Colon (tissue), 2 donors: ENCODE measurements at regions not wholly inside any gene's neighbourhood (a gene's known extent, or its start where the extent isn't known, plus 50 kb on each side); places are given as distances from the start of the nearest gene placed in this dataset.

Experiments
- FAIRE-seq: peaks from 2 replicates; lab custom pipeline; 2012; peaks lifted over from hg19 to GRCh38; lab: Jason Lieb, UNC
- donor health status: control.
- donor health status: control.

DNA sequence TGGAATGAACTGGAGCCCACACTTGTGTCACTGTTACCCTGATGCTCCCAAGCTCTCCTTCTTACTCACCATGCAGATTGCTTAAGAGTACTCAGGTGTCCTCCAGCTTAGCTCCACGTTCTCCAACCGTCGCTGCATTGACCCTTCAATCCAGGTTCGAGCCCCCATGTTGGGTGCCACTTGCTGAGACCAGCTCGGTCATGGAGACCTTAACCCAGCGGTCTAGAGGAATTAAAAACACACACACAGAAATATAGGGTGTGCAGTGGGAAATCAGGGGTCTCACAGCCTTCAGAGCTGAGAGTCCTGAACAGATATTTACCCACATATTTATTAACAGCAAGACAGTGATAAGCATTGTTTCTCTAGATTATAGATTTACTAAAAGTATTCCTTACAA lies 229.1 kb upstream of the APCDD1 start:
- FAIRE-seq: no peak

GRCh38 chr18:10226971-10227370 lies 227.5 kb upstream of the APCDD1 start:
- FAIRE-seq: no peak

GRCh38 chr18:10228326-10228725 lies 226.1 kb upstream of the APCDD1 start:
- FAIRE-seq: no peak

GRCh38 chr18:10229458-10229857 lies 225.0 kb upstream of the APCDD1 start:
- FAIRE-seq: no peak

GRCh38 chr18:10230072-10230471 lies 224.4 kb upstream of the APCDD1 start:
- no peak for FAIRE-seq

DNA sequence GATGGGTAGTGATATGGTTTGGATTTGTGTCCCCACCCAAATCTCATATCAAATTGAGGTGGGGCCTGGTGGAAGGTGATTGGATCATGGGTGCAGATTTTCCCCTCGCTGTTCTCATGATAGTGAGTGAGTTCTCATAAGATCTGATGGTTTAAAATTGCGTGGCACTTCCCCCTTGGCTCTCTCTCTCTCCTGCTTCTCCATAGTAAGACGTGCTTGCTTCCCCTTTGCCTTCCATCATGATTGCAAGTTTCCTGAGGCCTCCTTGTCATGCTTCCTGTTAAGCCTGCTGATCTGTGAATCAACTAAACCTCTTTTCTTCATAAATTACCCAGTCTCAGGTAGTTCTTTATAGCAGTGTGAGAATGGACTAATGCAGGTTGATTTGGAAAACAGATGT lies 223.2 kb upstream of the APCDD1 start:
- no peak for FAIRE-seq

- FAIRE-seq: no peak
Observed at GRCh38 chr18:10232062-10232461, 222.4 kb upstream of the APCDD1 start.

DNA sequence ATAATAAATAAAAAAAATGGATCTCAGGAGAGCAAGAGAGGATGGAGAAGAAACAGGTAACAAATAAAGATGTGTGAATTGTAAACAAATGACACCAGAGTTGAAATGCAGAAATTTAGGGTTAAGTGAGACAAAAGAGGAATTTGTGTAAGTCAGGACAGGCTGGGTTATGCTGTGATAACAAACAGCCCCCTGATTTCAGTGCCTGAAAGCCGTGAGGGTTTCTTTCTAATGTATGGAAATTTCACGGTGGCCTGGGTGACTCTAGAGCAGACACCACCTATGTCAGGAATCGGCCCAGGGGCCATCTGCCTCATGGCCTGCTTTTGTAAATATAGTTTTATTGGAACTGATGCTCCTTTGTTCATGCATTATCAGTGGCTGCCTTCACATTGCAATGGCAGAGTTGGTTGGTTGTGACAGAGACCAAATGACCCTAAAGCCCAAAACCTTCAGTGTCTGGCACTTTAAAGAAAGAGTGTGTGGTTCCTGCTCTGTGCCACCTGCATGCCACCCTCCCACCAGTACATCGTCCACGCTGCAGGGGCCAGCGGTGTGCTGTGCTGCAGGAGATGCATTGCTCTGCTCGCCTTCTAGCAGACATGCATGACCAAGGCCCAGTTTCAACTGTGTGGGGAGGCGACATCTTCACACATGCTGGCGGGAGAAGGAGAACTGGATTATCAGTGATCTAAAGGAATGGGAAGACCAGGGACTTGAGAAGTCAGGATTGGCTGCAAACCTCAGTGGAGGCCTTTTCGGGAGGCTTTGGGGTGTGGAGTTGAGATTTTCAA lies 221.2 kb upstream of the APCDD1 start:
- FAIRE-seq: no peak

GRCh38 chr18:10234281-10234680 lies 220.2 kb upstream of the APCDD1 start:
- FAIRE-seq: no peak

GRCh38 chr18:10234912-10235660 lies 219.3 kb upstream of the APCDD1 start:
- no peak for FAIRE-seq

- no peak for FAIRE-seq
Observed at GRCh38 chr18:10235661-10235952, 218.8 kb upstream of the APCDD1 start.

GRCh38 chr18:10239103-10239502 lies 215.3 kb upstream of the APCDD1 start:
- FAIRE-seq: no peak

GRCh38 chr18:10239991-10240634 lies 214.3 kb upstream of the APCDD1 start:
- no peak for FAIRE-seq

- no peak for FAIRE-seq
Observed at GRCh38 chr18:10240973-10241372, 213.5 kb upstream of the APCDD1 start.

GRCh38 chr18:10241579-10241978 lies 212.9 kb upstream of the APCDD1 start:
- no peak for FAIRE-seq

DNA sequence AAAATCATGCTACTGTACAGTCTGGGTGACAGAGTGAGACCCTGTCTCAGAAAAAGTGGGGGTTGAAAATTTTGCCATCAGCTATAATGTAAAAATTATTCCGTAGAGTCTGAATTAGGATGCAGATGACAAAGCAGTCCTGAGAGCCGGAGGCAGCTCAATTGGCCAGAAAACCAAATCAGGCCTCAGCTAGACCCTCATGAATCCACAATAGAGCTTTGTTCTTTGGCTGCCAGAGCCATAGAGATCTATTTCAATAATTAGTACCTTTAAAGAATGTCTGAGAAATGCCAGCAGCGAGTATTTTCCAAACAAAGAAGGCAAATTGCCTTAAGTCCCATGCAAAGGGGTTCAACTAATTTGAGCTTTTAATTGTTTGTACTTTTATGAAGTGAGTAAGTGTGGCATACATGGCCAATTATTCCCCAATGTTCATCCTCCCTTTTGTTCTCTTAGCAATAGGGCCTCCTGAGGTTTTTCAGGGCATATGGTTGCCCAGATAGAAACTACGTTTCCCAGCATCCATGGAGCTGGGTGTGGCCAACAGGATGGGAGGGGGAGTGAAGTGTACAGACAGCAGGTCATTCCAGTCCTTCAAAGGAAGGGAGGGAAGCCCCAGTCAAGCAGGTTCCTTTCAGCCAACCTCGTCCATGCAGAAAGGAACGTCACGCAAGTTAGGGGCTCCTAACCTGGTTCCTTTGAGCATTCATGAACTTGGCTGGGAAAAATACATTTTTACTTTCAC lies 211.3 kb upstream of the APCDD1 start:
- FAIRE-seq: no peak

DNA sequence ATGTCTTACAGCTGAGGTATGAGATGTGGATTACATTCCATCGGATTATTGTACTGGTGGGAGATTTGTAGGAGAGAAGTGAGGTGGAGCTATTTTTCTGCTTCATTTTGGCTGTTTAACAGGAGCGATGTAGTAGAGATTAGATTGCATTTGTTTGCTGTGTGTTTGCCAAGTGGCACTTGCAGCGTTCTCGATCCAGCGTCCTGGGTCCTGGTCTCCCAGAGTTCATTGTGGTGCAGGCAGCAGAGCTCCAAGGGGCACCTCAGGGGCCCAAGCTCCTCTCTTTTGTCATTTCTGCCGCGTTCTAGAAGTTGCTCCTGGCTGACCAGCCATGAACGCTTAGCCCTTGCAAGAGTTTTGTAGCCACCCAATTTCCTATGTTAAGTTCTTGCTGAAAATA lies 210.1 kb upstream of the APCDD1 start:
- no peak for FAIRE-seq

DNA sequence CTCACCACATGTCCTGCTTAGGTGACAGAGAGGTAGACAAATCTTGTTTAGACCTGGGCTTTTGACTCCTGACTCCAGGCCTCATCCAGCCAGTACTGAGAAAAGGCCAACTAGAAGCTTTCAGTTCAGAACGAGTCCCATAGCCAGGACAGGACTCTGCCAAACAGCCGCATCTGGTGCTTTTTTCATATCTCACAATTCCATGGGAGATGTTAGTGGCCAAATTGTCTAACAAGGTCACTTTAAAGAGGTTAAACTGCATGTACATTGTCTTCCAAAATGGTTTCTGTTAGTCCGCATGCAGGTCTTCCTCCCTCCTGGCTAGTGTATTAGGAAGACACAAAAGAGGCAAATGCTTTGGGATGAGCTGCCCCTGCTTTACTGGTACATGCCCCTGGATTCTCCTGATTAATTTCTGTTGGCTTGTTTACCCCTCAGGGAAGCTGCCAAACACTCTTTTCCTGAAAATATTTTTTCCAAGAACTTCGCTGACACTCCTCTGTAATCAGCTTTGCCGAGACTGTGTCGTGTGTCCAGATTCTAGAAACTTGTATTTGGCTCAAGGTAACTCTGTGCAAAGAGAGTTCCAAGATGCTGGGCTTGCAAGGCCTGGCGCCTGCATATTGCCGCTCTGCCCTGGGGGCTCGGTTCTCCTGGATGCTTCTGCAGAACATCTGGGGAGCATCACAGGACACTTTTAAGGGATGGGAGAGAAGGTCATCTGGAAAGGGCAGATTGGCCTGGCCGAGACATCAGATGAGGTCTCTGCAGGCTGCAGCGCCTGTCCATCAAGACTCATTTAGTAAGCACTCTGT lies 209.2 kb upstream of the APCDD1 start:
- FAIRE-seq: no peak

DNA sequence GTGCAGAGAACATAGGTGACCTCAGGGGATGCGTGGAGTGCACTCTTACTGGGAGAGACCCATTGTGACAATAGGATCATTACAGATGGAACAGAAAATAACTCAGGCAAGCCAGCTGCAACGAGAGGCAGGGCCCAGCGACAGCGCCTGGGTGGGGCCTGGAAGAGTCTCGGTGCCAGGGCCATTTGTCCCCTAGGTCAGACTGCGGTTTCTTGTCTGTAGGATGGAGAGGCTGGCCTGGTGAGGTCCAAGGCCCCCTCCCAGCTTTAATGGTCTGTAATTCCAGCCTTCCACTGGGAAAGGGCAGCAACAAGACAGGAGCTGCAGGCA lies 208.6 kb upstream of the APCDD1 start:
- no peak for FAIRE-seq

DNA sequence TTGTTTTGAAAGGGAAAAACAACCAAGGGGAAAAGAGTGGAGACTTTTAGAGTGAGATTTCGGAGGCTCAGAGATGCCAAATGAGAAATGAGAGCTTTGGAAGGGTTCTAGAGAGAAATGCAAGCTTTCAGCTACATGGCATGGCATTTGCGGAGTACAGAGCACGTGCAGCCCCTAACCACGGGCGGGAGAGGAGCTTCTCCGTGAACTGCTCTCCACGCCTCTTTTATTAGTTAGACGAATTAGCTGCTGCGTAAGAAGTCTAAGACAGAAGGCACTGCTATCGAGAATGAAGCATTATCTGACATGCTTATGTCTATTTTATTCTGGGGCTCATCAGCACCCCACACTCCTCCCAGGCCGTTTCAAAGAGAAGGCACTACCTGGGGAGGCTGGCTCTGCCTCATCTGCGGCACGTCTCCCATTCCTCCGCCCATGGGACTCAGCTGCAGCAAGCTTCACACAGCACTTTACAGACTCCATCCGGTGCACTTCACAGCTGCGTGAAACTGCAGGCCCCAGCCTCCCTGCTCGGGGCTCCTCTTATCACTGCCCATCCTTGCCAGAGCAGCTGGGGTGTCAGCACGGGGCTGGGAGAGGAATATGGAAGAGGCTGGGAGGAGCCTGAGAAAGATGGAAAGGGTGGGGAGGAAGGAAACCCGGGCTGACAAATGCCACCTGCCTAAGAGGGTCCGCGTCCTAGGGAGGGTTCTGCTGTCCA lies 207.3 kb upstream of the APCDD1 start:
- FAIRE-seq: no peak

- no peak for FAIRE-seq
Observed at GRCh38 chr18:10247742-10248082, 206.7 kb upstream of the APCDD1 start.
